Parathyroid adenoma (tissue), 2 donors: ENCODE measurements at regions not wholly inside any gene's neighbourhood (a gene's known extent, or its start where the extent isn't known, plus 50 kb on each side); places are given as distances from the start of the nearest gene placed in this dataset.

Experiments
- H2AFZ ChIP-seq: fragments of 300-600 bp; sonication (generic); one replicate; pipeline ENCODE4 v1.7.0; 2017; ENCODE audit warnings: antibody characterized with exemption, mild to moderate bottlenecking
- H3K27ac ChIP-seq: fragments of 300-600 bp; sonication (generic); one replicate; pipeline ENCODE4 v1.7.0; 2017
- H3K27me3 ChIP-seq: fragments of 300-600 bp; sonication (generic); one replicate; pipeline ENCODE4 v1.7.0; 2017; ENCODE audit warnings: low read length; ENCODE audit not compliant: control insufficient read depth, insufficient read depth
- H3K36me3 ChIP-seq: fragments of 300-600 bp; sonication (generic); one replicate; pipeline ENCODE4 v1.7.0; 2017; ENCODE audit warnings: low read length; ENCODE audit not compliant: control insufficient read depth, insufficient read depth
- H3K4me1 ChIP-seq: fragments of 300-600 bp; sonication (generic); one replicate; pipeline ENCODE4 v1.7.0; 2017; ENCODE audit warnings: control low read depth
- H3K4me2 ChIP-seq: fragments of 300-600 bp; sonication (generic); one replicate; pipeline ENCODE4 v1.7.0; 2017; ENCODE audit warnings: low read length
- H3K4me3 ChIP-seq: fragments of 300-600 bp; sonication (generic); one replicate; pipeline ENCODE4 v1.7.0; 2017; ENCODE audit warnings: low read depth, low read length
- H3K79me2 ChIP-seq: fragments of 300-600 bp; sonication (generic); one replicate; pipeline ENCODE4 v1.7.0; 2017; ENCODE audit warnings: control low read depth
- H3K9ac ChIP-seq: fragments of 300-600 bp; sonication (generic); one replicate; pipeline ENCODE4 v1.7.0; 2017; ENCODE audit warnings: mild to moderate bottlenecking
- H3K9me3 ChIP-seq: fragments of 300-600 bp; sonication (generic); one replicate; pipeline ENCODE4 v1.7.0; 2017; ENCODE audit warnings: low read length; ENCODE audit not compliant: control insufficient read depth
- TF ChIP-seq, protein P1 (sequence below): fragments of 300-600 bp; sonication (generic); IDR thresholded peaks from one replicate; pipeline ENCODE4 v1.7.0; 2017; ENCODE audit warnings: antibody characterized with exemption, mild to moderate bottlenecking
- donor health status: primary hyperparathyroidism.

DNA sequence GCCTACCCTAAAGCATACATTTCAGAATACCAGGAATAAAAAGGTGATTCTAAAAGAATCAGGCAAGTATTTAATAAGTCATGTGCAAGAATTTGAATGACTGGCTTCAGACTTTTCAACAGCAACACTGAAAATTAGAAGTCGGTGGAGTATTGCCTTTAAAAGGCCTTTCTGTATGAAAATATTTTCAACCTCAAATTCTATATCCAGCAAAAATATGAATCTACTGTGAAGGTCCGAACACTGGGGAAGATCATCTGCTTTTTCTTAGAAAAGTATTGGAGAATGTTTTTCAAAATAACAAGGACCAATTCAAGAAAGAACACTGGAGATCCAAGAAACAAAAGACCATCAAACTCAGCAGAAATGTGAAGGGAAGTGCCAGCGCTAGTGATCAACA is 459.5 kb upstream of the KLF12 start:
- TF ChIP-seq, protein P1, sequence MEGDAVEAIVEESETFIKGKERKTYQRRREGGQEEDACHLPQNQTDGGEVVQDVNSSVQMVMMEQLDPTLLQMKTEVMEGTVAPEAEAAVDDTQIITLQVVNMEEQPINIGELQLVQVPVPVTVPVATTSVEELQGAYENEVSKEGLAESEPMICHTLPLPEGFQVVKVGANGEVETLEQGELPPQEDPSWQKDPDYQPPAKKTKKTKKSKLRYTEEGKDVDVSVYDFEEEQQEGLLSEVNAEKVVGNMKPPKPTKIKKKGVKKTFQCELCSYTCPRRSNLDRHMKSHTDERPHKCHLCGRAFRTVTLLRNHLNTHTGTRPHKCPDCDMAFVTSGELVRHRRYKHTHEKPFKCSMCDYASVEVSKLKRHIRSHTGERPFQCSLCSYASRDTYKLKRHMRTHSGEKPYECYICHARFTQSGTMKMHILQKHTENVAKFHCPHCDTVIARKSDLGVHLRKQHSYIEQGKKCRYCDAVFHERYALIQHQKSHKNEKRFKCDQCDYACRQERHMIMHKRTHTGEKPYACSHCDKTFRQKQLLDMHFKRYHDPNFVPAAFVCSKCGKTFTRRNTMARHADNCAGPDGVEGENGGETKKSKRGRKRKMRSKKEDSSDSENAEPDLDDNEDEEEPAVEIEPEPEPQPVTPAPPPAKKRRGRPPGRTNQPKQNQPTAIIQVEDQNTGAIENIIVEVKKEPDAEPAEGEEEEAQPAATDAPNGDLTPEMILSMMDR = no peak
- H3K27me3 ChIP-seq = no peaks in the 10 kb centered on the region
- no peak overlapping the region for H3K27ac ChIP-seq
- H3K9me3 ChIP-seq = no peaks in the 10 kb centered on the region
- H3K4me1 ChIP-seq = no peaks in the 10 kb centered on the region
- no peak overlapping the region for H3K4me3 ChIP-seq
- no peak overlapping the region for H3K4me2 ChIP-seq
- H3K36me3 ChIP-seq = no peaks in the 10 kb centered on the region
- no peak overlapping the region for H3K9ac ChIP-seq
- no peaks in the 10 kb centered on the region for H3K79me2 ChIP-seq
- H2AFZ ChIP-seq = no peak overlapping the region

DNA sequence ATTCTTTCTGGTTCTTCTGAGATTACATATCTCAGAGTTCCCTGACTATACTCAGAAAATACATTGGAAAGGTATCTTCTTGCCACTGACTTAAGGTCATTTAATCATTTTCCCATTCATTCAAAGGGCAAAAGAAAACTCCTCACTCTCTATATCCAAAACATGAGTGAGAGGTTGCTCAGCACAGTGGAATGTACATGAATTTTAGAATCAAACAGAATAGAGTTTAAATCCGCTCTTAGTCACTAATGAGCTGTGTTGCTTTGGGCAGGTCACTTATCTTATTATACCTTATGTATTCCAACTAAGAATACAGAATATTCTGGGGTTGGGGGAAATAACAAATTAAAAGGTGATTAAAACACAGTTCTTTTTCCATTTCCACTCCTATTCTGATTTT is 452.6 kb upstream of the KLF12 start:
- H2AFZ ChIP-seq = no peak overlapping the region
- H3K9ac ChIP-seq = no peak overlapping the region
- H3K4me2 ChIP-seq = no peak overlapping the region
- no peak overlapping the region for H3K27ac ChIP-seq
- TF ChIP-seq, protein P1 = no peak
- H3K4me1 ChIP-seq = no peaks in the 10 kb centered on the region
- H3K9me3 ChIP-seq = no peaks in the 10 kb centered on the region
- no peaks in the 10 kb centered on the region for H3K27me3 ChIP-seq
- H3K79me2 ChIP-seq = no peaks in the 10 kb centered on the region
- H3K4me3 ChIP-seq = no peak overlapping the region
- H3K36me3 ChIP-seq = no peaks in the 10 kb centered on the region

- Histone ChIP-seq H2AFZ (no peak overlapping the region), H3K79me2 (no peaks in the 10 kb centered on the region), H3K4me1 (no peaks in the 10 kb centered on the region), H3K9me3 (no peaks in the 10 kb centered on the region), H3K4me3 (no peak overlapping the region), H3K27ac (no peak overlapping the region), H3K9ac (no peak overlapping the region), H3K4me2 (no peak overlapping the region), H3K36me3 (no peaks in the 10 kb centered on the region), H3K27me3 (no peaks in the 10 kb centered on the region)
- TF ChIP-seq, protein P1 = no peak
These were observed 442.2 kb upstream of the KLF12 start for GRCh38 chr13:74576420-74576819.

GRCh38 chr13:74575729-74576125 is 441.5 kb upstream of the KLF12 start:
- peak overlapping the region; percentile 63 for H3K4me2 ChIP-seq
- no peaks in the 10 kb centered on the region for H3K27me3 ChIP-seq
- no peak overlapping the region for H3K27ac ChIP-seq
- no peaks in the 10 kb centered on the region for H3K79me2 ChIP-seq
- peak overlapping the region; percentile 11 for H2AFZ ChIP-seq
- H3K4me3 ChIP-seq = peak overlapping the region; percentile 19
- no peak overlapping the region for H3K9ac ChIP-seq
- H3K4me1 ChIP-seq = no peaks in the 10 kb centered on the region
- H3K9me3 ChIP-seq = no peaks in the 10 kb centered on the region
- H3K36me3 ChIP-seq = no peaks in the 10 kb centered on the region
- TF ChIP-seq, protein P1 = no peak

GRCh38 chr13:74574964-74575728 is 440.9 kb upstream of the KLF12 start:
- Histone ChIP-seq H3K79me2 (no peaks in the 10 kb centered on the region), H3K27ac (no peak overlapping the region)

More at GRCh38 chr13:74574964-74575728, 440.9 kb upstream of the KLF12 start:
- Histone ChIP-seq H3K4me3 (peak overlapping the region; percentile 19), H3K9ac (no peak overlapping the region), H3K9me3 (no peaks in the 10 kb centered on the region), H3K4me1 (no peaks in the 10 kb centered on the region), H3K4me2 (peak overlapping the region; percentile 63), H3K27me3 (no peaks in the 10 kb centered on the region), H3K36me3 (no peaks in the 10 kb centered on the region), H2AFZ (peak overlapping the region; percentile 11)
- TF ChIP-seq, protein P1 = no peak
